ENCODE measurements at regions not wholly inside any gene's neighbourhood (a gene's known extent, or its start where the extent isn't known, plus 50 kb on each side); places are given as distances from the start of the nearest gene placed in this dataset.
A peak's percentile ranks its signal among the peaks of the same experiment; 100 is the strongest.

- Histone ChIP-seq H3K23ac (ENCODE audit: insufficient read length) (no peak overlapping the region), H3K18ac (ENCODE audit: extremely low read depth, low read length) (peak overlapping the region; percentile 90), H3K14ac (ENCODE audit: insufficient read length) (no peak overlapping the region), H4K20me1 (replicated peaks in 1 of 2; ENCODE audit: control insufficient read depth in 1 of 2, insufficient read depth in 2 of 2, low read length in 2 of 2) (peaks cover 2 to 14% of the 10 kb centered on the region in 2 experiments), H3K4ac (replicated peaks; ENCODE audit: insufficient read length, low read depth, low read length) (no peak overlapping the region), H3K9me3 (ENCODE audit: insufficient read depth in 2 of 2, low read depth in 1 of 2, low read length in 1 of 2) (peaks cover 3 to 7% of the 10 kb centered on the region in 2 experiments; a peak in 2 of 4 replicates), H3K79me1 (ENCODE audit: low read depth, low read length) (peaks cover 3% of the 10 kb centered on the region; the same call in 1 of the 2 replicates), H3K4me2 (ENCODE audit: insufficient read depth in 1 of 2, low read depth in 2 of 2, low read length in 2 of 2) (peak overlapping the region; percentile 87 to 92), H4K8ac (ENCODE audit: extremely low read depth, insufficient read depth, low read length) (0 out of 2 replicates have a peak overlapping the region, but pooled peaks have one; percentile 39), H3K56ac (replicated peaks; ENCODE audit: insufficient read length, low read depth, low read length) (no peak overlapping the region), H2BK5ac (ENCODE audit: low read depth, low read length) (peak overlapping the region; percentile 80; the same call in 1 of the 2 replicates), H4K5ac (ENCODE audit: insufficient read length, low read depth, low read length) (no peak overlapping the region), H3K9ac (replicated peaks in 1 of 4; ENCODE audit: extremely low read depth in 1 of 4, low read depth in 3 of 4, low read length in 3 of 4) (peak overlapping the region in 3 of 4 experiments; percentile 43 to 71 (median 66); a peak in 5 of 7 replicates), H3K4me3 (ENCODE audit: extremely low read depth in 1 of 4, insufficient read depth in 2 of 4, low read depth in 3 of 4, low read length in 4 of 4) (peak overlapping the region; percentile 69 to 93 (median 72)), H3K36me3 (ENCODE audit: control insufficient read depth in 2 of 4, insufficient read depth in 4 of 4, low read length in 3 of 4) (no peaks in the 10 kb centered on the region), H3K23me2 (ENCODE audit: low read depth, low read length) (peaks cover 15% of the 10 kb centered on the region), H3K4me1 (replicated peaks in 1 of 4; ENCODE audit: control insufficient read depth in 3 of 4, insufficient read depth in 4 of 4, low read length in 3 of 4) (peaks cover 3 to 14% (median 5%) of the 10 kb centered on the region in 4 experiments; a peak in 6 of 7 replicates), H2BK120ac (replicated peaks; ENCODE audit: low read depth, low read length) (no peak overlapping the region), H2BK20ac (ENCODE audit: low read length) (peak overlapping the region; percentile 62), H2AFZ (ENCODE audit: low read length) (peak overlapping the region; percentile 75), H3K27me3 (replicated peaks in 1 of 4; ENCODE audit: control insufficient read depth in 3 of 4, extremely low read depth in 1 of 4, insufficient read depth in 3 of 4, low read length in 3 of 4) (peaks cover 0 to 21% (median 14%) of the 10 kb centered on the region in 4 experiments; a peak in 6 of 7 replicates), H2BK12ac (ENCODE audit: low read depth, low read length) (0 out of 2 replicates have a peak overlapping the region, but pooled peaks have one; percentile 77), H2AK5ac (ENCODE audit: low read depth, low read length) (no peak overlapping the region), H2BK15ac (ENCODE audit: low read length) (no peak overlapping the region; the same call in 1 of the 2 replicates), H4K91ac (replicated peaks; ENCODE audit: insufficient read length, low read length) (no peak overlapping the region), H3K27ac (ENCODE audit: low read depth, low read length) (peak overlapping the region; percentile 46; the same call in 1 of the 2 replicates), H3K79me2 (ENCODE audit: control insufficient read depth in 1 of 2, insufficient read depth in 2 of 2, low read length in 2 of 2) (peaks cover 0 to 5% of the 10 kb centered on the region in 2 experiments; a peak in 1 of 4 replicates)
- 6% methylated on average over 14 of the region's 14 CpGs; no CpG with 5 or more reads in 1 of the 2 experiments for WGBS, 2 experiments (ENCODE audit: extremely low coverage in 1 of 2, insufficient coverage in 1 of 2, insufficient read length in 1 of 2, insufficient replicate concordance in 2 of 2, low coverage in 1 of 2, low lambda C conversion rate in 2 of 2, missing lambda C conversion rate in 1 of 2)
- CTCF ChIA-PET (ENCODE audit: partially characterized antibody), result interaction anchor here (0.6 to 5.3 kb wide), 20 partner anchors 9 to 398 kb away, joined by 3 to 49 read pairs (median 4); no protein-coding TSS in a partner anchor
- POLR2A ChIA-PET (ENCODE audit: partially characterized antibody), result interaction anchor here (0.6 to 4.1 kb wide), 13 partner anchors 8 to 704 kb away, joined by 3 to 26 read pairs (median 3); no protein-coding TSS in a partner anchor
- DNase-seq (ENCODE audit: low read depth in 1 of 2, low spot score in 2 of 2), result no peak
- FAIRE-seq, result peak; percentile 32
- no peak for TF ChIP-seq EGR1 (IDR thresholded peaks at IDR 0.05; ENCODE audit: borderline replicate concordance, low read depth, low read length)
- 0 out of 2 replicates have a peak, but pooled peaks have one; percentile 34 for TF ChIP-seq GABPA (IDR thresholded peaks at IDR 0.05; ENCODE audit: borderline replicate concordance, insufficient read depth, low read length)
- TF ChIP-seq ASH2L (IDR thresholded peaks at IDR 0.05; ENCODE audit: low read length), result peak; percentile 88
- no peak for TF ChIP-seq BRCA1 (IDR thresholded peaks at IDR 0.05; ENCODE audit: low read depth, low read length)
- TF ChIP-seq E2F6 (IDR thresholded peaks at IDR 0.05), result peak; percentile 63; the same call in 1 of the 2 replicates
- TF ChIP-seq SP4 (IDR thresholded peaks at IDR 0.05; ENCODE audit: low read length), result no peak
- TF ChIP-seq TAF1 (IDR thresholded peaks at IDR 0.05; ENCODE audit: low read depth, low read length), result peak; percentile 52
- no peak for TF ChIP-seq TCF12 (IDR thresholded peaks at IDR 0.05; ENCODE audit: low read depth, low read length)
- TF ChIP-seq MAFK (IDR thresholded peaks at IDR 0.05; ENCODE audit: low read depth, low read length), result no peak
- TF ChIP-seq RBBP5 (IDR thresholded peaks at IDR 0.05; ENCODE audit: borderline replicate concordance, low read depth, low read length), result no peak; the same call in 1 of the 2 replicates
- no peak for TF ChIP-seq POLR2A (IDR thresholded peaks at IDR 0.05; ENCODE audit: control extremely low read depth in 1 of 2, low read depth in 2 of 2, low read length in 2 of 2)
Observed at GRCh38 chr9:121597698-121598166, 53.7 kb upstream of the DAB2IP start.
